ENCODE measurements at regions not wholly inside any gene's neighbourhood (a gene's known extent, or its start where the extent isn't known, plus 50 kb on each side); places are given as distances from the start of the nearest gene placed in this dataset.

- no TSS peak for BruUV-seq (replicated peaks)
- intact Hi-C loops (cut with micrococcal nuclease) (no loop called here), dilution Hi-C loops (cut with MboI; ENCODE audit: extremely low pct_ligation_motif_present, low sequenced_read_pairs) (no loop called here)
- no peaks in the 10 kb centered on the region for H3K27me3 ChIP-seq (ENCODE audit: control insufficient read depth in 2 of 2, insufficient read depth in 2 of 2, low read length in 2 of 2)
- H3K36me3 ChIP-seq (ENCODE audit: control insufficient read depth in 2 of 2, extremely low read depth in 1 of 2, insufficient read depth in 2 of 2, low read length in 2 of 2): no peaks in the 10 kb centered on the region
- no peak overlapping the region for H3K27ac ChIP-seq (ENCODE audit: insufficient read depth, low read depth, low read length)
- ChIA-PET POLR2A (no interaction called here), CTCF (interaction anchor here (1.5 kb wide), 1 partner anchor 488 kb away, joined by 6 read pairs; no protein-coding TSS in a partner anchor)
- no peaks in the 10 kb centered on the region for H4K20me1 ChIP-seq (replicated peaks; ENCODE audit: control insufficient read depth, extremely low read depth, insufficient read depth, low read length)
- no peak for DNase-seq (ENCODE audit: low read depth, low spot score)
- H3K4me2 ChIP-seq (ENCODE audit: insufficient read depth, low read length): no peak overlapping the region
- no peak overlapping the region for H2AFZ ChIP-seq (ENCODE audit: low read depth, low read length)
- TF ChIP-seq CTCF (IDR thresholded peaks at IDR 0.05; ENCODE audit: extremely low read depth in 1 of 2, insufficient read depth in 1 of 2, low read depth in 1 of 2, low read length in 2 of 2): peak in 1 of 2 donors; percentile 3
- no peak for TF ChIP-seq MYC (IDR thresholded peaks at IDR 0.05; ENCODE audit: low read depth, low read length)
- H3K9ac ChIP-seq (replicated peaks; ENCODE audit: extremely low read depth, insufficient read depth, low read length): no peak overlapping the region
- H3K9me1 ChIP-seq (replicated peaks; ENCODE audit: control insufficient read depth, extremely low read depth, insufficient read depth, low read length): no peaks in the 10 kb centered on the region
- no peak for FAIRE-seq
- no peaks in the 10 kb centered on the region for H3K4me1 ChIP-seq (ENCODE audit: control insufficient read depth, extremely low read depth, insufficient read depth, low read length)
- H3K9me3 ChIP-seq (replicated peaks; ENCODE audit: control insufficient read depth, insufficient read depth, low read length): no peaks in the 10 kb centered on the region
- no peaks in the 10 kb centered on the region for H3K79me2 ChIP-seq (ENCODE audit: control insufficient read depth, insufficient read depth, low read length)
- no peak overlapping the region for H3K4me3 ChIP-seq (replicated peaks in 1 of 3; ENCODE audit: insufficient read depth in 1 of 3, low read depth in 1 of 3, low read length in 3 of 3)
Measured at GRCh38 chr11:89625171-89625570, 84.9 kb upstream of the TRIM77 start.

- TF ChIP-seq FOS (IDR thresholded peaks at IDR 0.05; ENCODE audit: borderline replicate concordance, insufficient read depth, low read length) (no peak), CTCF (IDR thresholded peaks at IDR 0.05; ENCODE audit: extremely low read depth in 1 of 2, insufficient read depth in 1 of 2, low read depth in 1 of 2, low read length in 2 of 2) (no peak), MYC (IDR thresholded peaks at IDR 0.05; ENCODE audit: low read depth, low read length) (no peak), JUN (IDR thresholded peaks at IDR 0.05; ENCODE audit: borderline replicate concordance, insufficient read depth, insufficient read length, low read depth) (no peak), MAX (IDR thresholded peaks at IDR 0.05; ENCODE audit: insufficient read depth, insufficient read length) (no peak), POLR2A (IDR thresholded peaks at IDR 0.05; ENCODE audit: low read depth, low read length) (no peak), EZH2 (IDR thresholded peaks at IDR 0.05; ENCODE audit: borderline replicate concordance, low read depth, low read length, severe bottlenecking) (no peak), GATA2 (IDR thresholded peaks at IDR 0.05; ENCODE audit: insufficient read depth, insufficient read length, low read depth, low read length) (no peak), POLR2AphosphoS5 (IDR thresholded peaks at IDR 0.05; ENCODE audit: insufficient read depth, low read depth, low read length) (no peak)
- H3K4me3 ChIP-seq (replicated peaks in 1 of 3; ENCODE audit: insufficient read depth in 1 of 3, low read depth in 1 of 3, low read length in 3 of 3): no peak overlapping the region
- no peaks in the 10 kb centered on the region for H3K9me3 ChIP-seq (replicated peaks; ENCODE audit: control insufficient read depth, insufficient read depth, low read length)
- BruUV-seq (replicated peaks): no TSS peak
- DNase-seq (ENCODE audit: low read depth, low spot score): no peak
- dilution Hi-C loops (cut with MboI; ENCODE audit: extremely low pct_ligation_motif_present, low sequenced_read_pairs) (no loop called here), intact Hi-C loops (cut with micrococcal nuclease) (no loop called here)
- H3K9ac ChIP-seq (replicated peaks; ENCODE audit: extremely low read depth, insufficient read depth, low read length): no peak overlapping the region
- H3K4me2 ChIP-seq (ENCODE audit: insufficient read depth, low read length): no peak overlapping the region
- H3K4me1 ChIP-seq (ENCODE audit: control insufficient read depth, extremely low read depth, insufficient read depth, low read length): no peaks in the 10 kb centered on the region
- no peak overlapping the region for H2AFZ ChIP-seq (ENCODE audit: low read depth, low read length)
- ChIA-PET CTCF (no interaction called here), POLR2A (no interaction called here)
- H3K27ac ChIP-seq (ENCODE audit: insufficient read depth, low read depth, low read length): no peak overlapping the region
- no peaks in the 10 kb centered on the region for H4K20me1 ChIP-seq (replicated peaks; ENCODE audit: control insufficient read depth, extremely low read depth, insufficient read depth, low read length)
- H3K9me1 ChIP-seq (replicated peaks; ENCODE audit: control insufficient read depth, extremely low read depth, insufficient read depth, low read length): no peaks in the 10 kb centered on the region
- no peaks in the 10 kb centered on the region for H3K27me3 ChIP-seq (ENCODE audit: control insufficient read depth in 2 of 2, insufficient read depth in 2 of 2, low read length in 2 of 2)
- no peaks in the 10 kb centered on the region for H3K36me3 ChIP-seq (ENCODE audit: control insufficient read depth in 2 of 2, extremely low read depth in 1 of 2, insufficient read depth in 2 of 2, low read length in 2 of 2)
- no peaks in the 10 kb centered on the region for H3K79me2 ChIP-seq (ENCODE audit: control insufficient read depth, insufficient read depth, low read length)
- FAIRE-seq: no peak
Measured at GRCh38 chr11:89626366-89626765, 83.7 kb upstream of the TRIM77 start.

Measured in endothelial cell of umbilical vein (primary cell).